SK-N-SH (cell line): ENCODE measurements at regions not wholly inside any gene's neighbourhood (a gene's known extent, or its start where the extent isn't known, plus 50 kb on each side); places are given as distances from the start of the nearest gene placed in this dataset.

Experiments
- ELF1 ChIP-seq: IDR thresholded peaks from 2 replicates; pipeline ENCODE4 v1.4.0; 2012
- EP300 ChIP-seq, 2 experiments: IDR thresholded peaks; 2 replicates each; pipeline versions ENCODE4 v1.4.0 to v1.6.1; 2012; ENCODE audit warnings: borderline replicate concordance in 1 of 2, low read depth in 1 of 2, low read length in 1 of 2
- MEF2A ChIP-seq: IDR thresholded peaks from 2 replicates; pipeline ENCODE4 v1.4.0; 2012; ENCODE audit warnings: low read depth, borderline replicate concordance
- NRF1 ChIP-seq: IDR thresholded peaks from 2 replicates; pipeline ENCODE4 v1.6.1; 2012; ENCODE audit warnings: low read depth, mild to moderate bottlenecking, low read length
- POLR2AphosphoS5 ChIP-seq: IDR thresholded peaks from 2 replicates; pipeline ENCODE4 v1.6.1; 2012; ENCODE audit warnings: low read depth, low read length
- RAD21 ChIP-seq: IDR thresholded peaks from 2 replicates; pipeline ENCODE4 v1.6.1; 2012; ENCODE audit warnings: mild to moderate bottlenecking, low read length
- SIN3A ChIP-seq: IDR thresholded peaks from 2 replicates; pipeline ENCODE4 v1.6.1; 2012; ENCODE audit warnings: low read depth, mild to moderate bottlenecking, low read length, moderate library complexity, borderline replicate concordance
- TEAD4 ChIP-seq: IDR thresholded peaks from 2 replicates; pipeline ENCODE4 v1.4.0; 2012; ENCODE audit warnings: mild to moderate bottlenecking, borderline replicate concordance; ENCODE audit not compliant: insufficient read depth
- YY1 ChIP-seq: IDR thresholded peaks from 2 replicates; pipeline ENCODE4 v1.4.0; 2012; ENCODE audit warnings: low read depth, mild to moderate bottlenecking
- TF ChIP-seq, protein P1 (sequence below): fragments of 200-600 bp; sonication (generic); IDR thresholded peaks from 2 replicates; pipeline ENCODE4 v1.6.1; 2017; ENCODE audit warnings: antibody characterized with exemption, mild to moderate bottlenecking, moderate library complexity
- TF ChIP-seq, protein P2 (sequence below): IDR thresholded peaks from 2 replicates; pipeline ENCODE4 v1.4.0; 2012; ENCODE audit warnings: low read depth

GRCh38 chr6:141550471-141550870 lies 582.3 kb upstream of the GJE1 start:
- no peak for TF ChIP-seq RAD21
- TF ChIP-seq ELF1: no peak
- no peak for TF ChIP-seq MEF2A
- TF ChIP-seq, protein P1, sequence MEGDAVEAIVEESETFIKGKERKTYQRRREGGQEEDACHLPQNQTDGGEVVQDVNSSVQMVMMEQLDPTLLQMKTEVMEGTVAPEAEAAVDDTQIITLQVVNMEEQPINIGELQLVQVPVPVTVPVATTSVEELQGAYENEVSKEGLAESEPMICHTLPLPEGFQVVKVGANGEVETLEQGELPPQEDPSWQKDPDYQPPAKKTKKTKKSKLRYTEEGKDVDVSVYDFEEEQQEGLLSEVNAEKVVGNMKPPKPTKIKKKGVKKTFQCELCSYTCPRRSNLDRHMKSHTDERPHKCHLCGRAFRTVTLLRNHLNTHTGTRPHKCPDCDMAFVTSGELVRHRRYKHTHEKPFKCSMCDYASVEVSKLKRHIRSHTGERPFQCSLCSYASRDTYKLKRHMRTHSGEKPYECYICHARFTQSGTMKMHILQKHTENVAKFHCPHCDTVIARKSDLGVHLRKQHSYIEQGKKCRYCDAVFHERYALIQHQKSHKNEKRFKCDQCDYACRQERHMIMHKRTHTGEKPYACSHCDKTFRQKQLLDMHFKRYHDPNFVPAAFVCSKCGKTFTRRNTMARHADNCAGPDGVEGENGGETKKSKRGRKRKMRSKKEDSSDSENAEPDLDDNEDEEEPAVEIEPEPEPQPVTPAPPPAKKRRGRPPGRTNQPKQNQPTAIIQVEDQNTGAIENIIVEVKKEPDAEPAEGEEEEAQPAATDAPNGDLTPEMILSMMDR: no peak
- TF ChIP-seq TEAD4: no peak
- TF ChIP-seq SIN3A: no peak
- TF ChIP-seq NRF1: no peak
- TF ChIP-seq YY1: no peak
- TF ChIP-seq, protein P2, sequence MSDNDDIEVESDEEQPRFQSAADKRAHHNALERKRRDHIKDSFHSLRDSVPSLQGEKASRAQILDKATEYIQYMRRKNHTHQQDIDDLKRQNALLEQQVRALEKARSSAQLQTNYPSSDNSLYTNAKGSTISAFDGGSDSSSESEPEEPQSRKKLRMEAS: no peak
- no peak for TF ChIP-seq EP300 (IDR thresholded peaks at IDR 0.05; ENCODE audit: borderline replicate concordance in 1 of 2, low read depth in 1 of 2, low read length in 1 of 2)
- TF ChIP-seq POLR2AphosphoS5: no peak
